ENCODE measurements at regions not wholly inside any gene's neighbourhood (a gene's known extent, or its start where the extent isn't known, plus 50 kb on each side); places are given as distances from the start of the nearest gene placed in this dataset.
"Not testable (repeated sequence)": the region's sequence is repeated elsewhere in the genome, so short reads cannot be mapped to it uniquely, and the experiment has no call there.

GRCh38 chr18:46179306-46179705 is 75.1 kb downstream of the HAUS1 start:
- TF ChIP-seq, protein P1, sequence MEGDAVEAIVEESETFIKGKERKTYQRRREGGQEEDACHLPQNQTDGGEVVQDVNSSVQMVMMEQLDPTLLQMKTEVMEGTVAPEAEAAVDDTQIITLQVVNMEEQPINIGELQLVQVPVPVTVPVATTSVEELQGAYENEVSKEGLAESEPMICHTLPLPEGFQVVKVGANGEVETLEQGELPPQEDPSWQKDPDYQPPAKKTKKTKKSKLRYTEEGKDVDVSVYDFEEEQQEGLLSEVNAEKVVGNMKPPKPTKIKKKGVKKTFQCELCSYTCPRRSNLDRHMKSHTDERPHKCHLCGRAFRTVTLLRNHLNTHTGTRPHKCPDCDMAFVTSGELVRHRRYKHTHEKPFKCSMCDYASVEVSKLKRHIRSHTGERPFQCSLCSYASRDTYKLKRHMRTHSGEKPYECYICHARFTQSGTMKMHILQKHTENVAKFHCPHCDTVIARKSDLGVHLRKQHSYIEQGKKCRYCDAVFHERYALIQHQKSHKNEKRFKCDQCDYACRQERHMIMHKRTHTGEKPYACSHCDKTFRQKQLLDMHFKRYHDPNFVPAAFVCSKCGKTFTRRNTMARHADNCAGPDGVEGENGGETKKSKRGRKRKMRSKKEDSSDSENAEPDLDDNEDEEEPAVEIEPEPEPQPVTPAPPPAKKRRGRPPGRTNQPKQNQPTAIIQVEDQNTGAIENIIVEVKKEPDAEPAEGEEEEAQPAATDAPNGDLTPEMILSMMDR (IDR thresholded peaks at IDR 0.05) = no peak
- peaks cover 17% of the 10 kb centered on the region for H3K36me3 Mint-ChIP-seq (ENCODE audit: low read depth)
- DNase-seq (no peak), ATAC-seq (ENCODE audit: poor library complexity) (no peak)
- peak overlapping the region; percentile 15 for H3K4me3 Mint-ChIP-seq
- Histone ChIP-seq H3K27me3 (ENCODE audit: control insufficient read depth in 1 of 2, insufficient read depth in 2 of 2, low read length in 2 of 2) (no peaks in the 10 kb centered on the region), H3K36me3 (ENCODE audit: insufficient read depth, low read length) (peaks cover 2% of the 10 kb centered on the region), H3K4me1 (ENCODE audit: insufficient read depth, low read length) (peaks cover 68% of the 10 kb centered on the region), H3K4me3 (ENCODE audit: low read length) (no peak overlapping the region), H3K27ac (ENCODE audit: low read depth in 1 of 2, low read length in 2 of 2) (no peak overlapping the region), H3K9me3 (ENCODE audit: control insufficient read depth in 1 of 2, insufficient read depth in 1 of 2, low read length in 2 of 2) (no peaks in the 10 kb centered on the region)
- H3K27ac Mint-ChIP-seq = no peak overlapping the region
- H3K9me3 Mint-ChIP-seq = no peaks in the 10 kb centered on the region
- POLR2A ChIA-PET = interaction anchor here (0.7 kb wide), 1 partner anchor 43 kb away, joined by 3 read pairs; no protein-coding TSS in a partner anchor
- H3K27me3 Mint-ChIP-seq = no peaks in the 10 kb centered on the region
- H3K4me1 Mint-ChIP-seq (ENCODE audit: low read depth) = peaks cover 76% of the 10 kb centered on the region
- CTCF ChIA-PET = interaction anchor here (0.7 to 1.4 kb wide), 2 partner anchors 11 to 1251 kb away, joined by 3 read pairs; no protein-coding TSS in a partner anchor
- intact Hi-C loops (cut with DNase I, micrococcal nuclease) = loop anchor here in 1 of 2 experiments (10.0 kb wide), 1 partner anchor 735 kb away; the partner anchor contains the start of genes KATNAL2 and PIAS2

DNA sequence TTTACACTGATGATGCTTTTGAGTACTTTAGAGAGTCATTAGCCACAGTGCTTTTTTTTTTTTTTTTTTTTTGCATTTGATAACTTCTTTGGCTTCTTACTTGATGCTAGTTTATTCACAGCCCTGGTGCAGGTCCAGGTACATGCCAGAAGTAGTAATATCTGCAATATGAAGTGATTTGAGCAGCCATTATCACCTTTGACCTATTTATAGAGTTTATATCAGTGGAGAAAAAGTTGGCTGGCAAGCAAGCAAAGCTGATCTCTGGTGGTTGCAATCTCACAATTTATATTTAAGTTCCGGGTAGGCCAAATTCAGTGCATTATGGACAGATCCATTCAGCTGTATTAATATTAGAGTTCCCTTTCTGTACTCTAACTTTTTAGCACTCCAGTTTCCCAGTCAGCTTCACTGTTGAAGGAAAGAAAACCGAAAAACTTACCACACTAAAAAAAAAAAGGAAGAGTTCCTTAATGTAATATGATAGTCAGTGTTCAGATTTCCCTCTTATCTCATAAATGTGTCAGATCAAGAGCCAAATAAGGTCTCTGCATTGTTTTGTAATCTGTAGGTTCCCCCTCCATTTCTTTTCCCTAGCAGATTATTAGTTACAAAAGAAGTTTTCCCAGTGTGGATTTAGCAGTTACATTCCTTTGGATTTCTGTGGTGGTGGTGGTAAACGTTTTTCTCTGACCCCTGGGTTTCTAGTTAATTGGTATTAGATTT is 78.6 kb downstream of the HAUS1 start:
- Mint-ChIP-seq H3K4me1 (ENCODE audit: low read depth) (peaks cover 73% of the 10 kb centered on the region), H3K4me3 (no peak overlapping the region), H3K9me3 (no peaks in the 10 kb centered on the region), H3K36me3 (ENCODE audit: low read depth) (peaks cover 28% of the 10 kb centered on the region), H3K27ac (peak overlapping the region; percentile 5), H3K27me3 (no peaks in the 10 kb centered on the region)
- ChIA-PET CTCF (interaction anchor here (0.7 to 2.4 kb wide), 3 partner anchors 9 to 892 kb away, joined by 3 to 18 read pairs (median 4); a partner anchor contains a TSS), POLR2A (interaction anchor here (0.7 kb wide), 1 partner anchor 67 kb away, joined by 3 read pairs; no protein-coding TSS in a partner anchor)
- TF ChIP-seq, protein P1 (IDR thresholded peaks at IDR 0.05) = no peak
- DNase-seq (no peak), ATAC-seq (ENCODE audit: poor library complexity) (no peak)
- Histone ChIP-seq H3K4me1 (ENCODE audit: insufficient read depth, low read length) (peaks cover 47% of the 10 kb centered on the region), H3K4me3 (ENCODE audit: low read length) (no peak overlapping the region), H3K27me3 (ENCODE audit: control insufficient read depth in 1 of 2, insufficient read depth in 2 of 2, low read length in 2 of 2) (no peaks in the 10 kb centered on the region), H3K27ac (ENCODE audit: low read depth in 1 of 2, low read length in 2 of 2) (no peak overlapping the region), H3K36me3 (ENCODE audit: insufficient read depth, low read length) (peaks cover 5% of the 10 kb centered on the region), H3K9me3 (ENCODE audit: control insufficient read depth in 1 of 2, insufficient read depth in 1 of 2, low read length in 2 of 2) (no peaks in the 10 kb centered on the region)
- intact Hi-C loops (cut with DNase I, micrococcal nuclease) = no loop called here

DNA sequence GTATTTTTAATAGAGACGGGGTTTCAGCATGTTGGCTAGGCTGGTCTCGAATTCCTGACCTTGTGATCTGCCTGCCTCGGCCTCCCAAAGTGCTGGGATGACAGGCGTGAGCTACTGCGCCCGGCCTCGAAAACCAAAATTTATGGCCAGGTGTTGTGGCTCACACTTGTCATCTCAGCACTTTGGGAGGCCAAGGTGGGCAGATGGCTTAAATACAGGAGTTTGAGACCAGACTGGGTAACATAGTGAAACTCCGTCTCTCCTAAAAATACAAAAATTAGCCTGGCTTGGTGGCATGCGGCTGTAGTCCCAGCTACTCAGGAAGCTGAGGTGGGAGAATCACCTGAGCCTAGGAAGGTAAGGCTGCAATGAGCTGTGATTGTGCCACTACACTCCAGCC is 80.1 kb downstream of the HAUS1 start:
- H3K9me3 Mint-ChIP-seq; intact Hi-C loops (cut with DNase I, micrococcal nuclease); ATAC-seq (ENCODE audit: poor library complexity); H3K4me3 ChIP-seq (ENCODE audit: low read length); H3K27me3 ChIP-seq (ENCODE audit: control insufficient read depth in 1 of 2, insufficient read depth in 2 of 2, low read length in 2 of 2); H3K27me3 Mint-ChIP-seq; DNase-seq; H3K9me3 ChIP-seq (ENCODE audit: control insufficient read depth in 1 of 2, insufficient read depth in 1 of 2, low read length in 2 of 2); H3K4me3 Mint-ChIP-seq; H3K27ac ChIP-seq (ENCODE audit: low read depth in 1 of 2, low read length in 2 of 2): not testable (repeated sequence)
- ChIA-PET POLR2A (interaction anchor here (2.0 kb wide), 1 partner anchor 11 kb away, joined by 6 read pairs; a partner anchor contains a TSS), CTCF (interaction anchor here (1.1 to 2.4 kb wide), 2 partner anchors 11 to 18 kb away, joined by 3 to 18 read pairs; a partner anchor contains a TSS)
- Mint-ChIP-seq H3K27ac (peak overlapping the region; percentile 65), H3K36me3 (ENCODE audit: low read depth) (peaks cover 27% of the 10 kb centered on the region), H3K4me1 (ENCODE audit: low read depth) (peaks cover 65% of the 10 kb centered on the region)
- peaks cover 42% of the 10 kb centered on the region for H3K4me1 ChIP-seq (ENCODE audit: insufficient read depth, low read length)
- H3K36me3 ChIP-seq (ENCODE audit: insufficient read depth, low read length) = peaks cover 14% of the 10 kb centered on the region

All from CD4-positive, alpha-beta T cell (primary cell).